ENCODE measurements at regions not wholly inside any gene's neighbourhood (a gene's known extent, or its start where the extent isn't known, plus 50 kb on each side); places are given as distances from the start of the nearest gene placed in this dataset.

- 46% methylated on average over 2 of the region's 2 CpGs for WGBS (ENCODE audit: missing lambda C conversion rate)
- Histone ChIP-seq H3K27ac (no peak overlapping the region), H3K4me3 (no peak overlapping the region), H3K4me1 (no peaks in the 10 kb centered on the region), H3K4me2 (no peak overlapping the region), H3K9me3 (no peaks in the 10 kb centered on the region)
- POLR2A ChIA-PET: no interaction called here
- ATAC-seq (no peak), DNase-seq (ENCODE audit: low read depth in 1 of 2, low spot score in 1 of 2) (no peak), FAIRE-seq (no peak)
- CTCF ChIA-PET: interaction anchor here (1.3 kb wide), 1 partner anchor 21 kb away, joined by 4 read pairs; no protein-coding TSS in a partner anchor
- TF ChIP-seq HES2 (IDR thresholded peaks at IDR 0.05) (no peak), CHD4 (IDR thresholded peaks at IDR 0.05; ENCODE audit: borderline replicate concordance) (no peak), TFCP2L1 (CRISPR knock-in tag; IDR thresholded peaks at IDR 0.05) (no peak), USF2 (IDR thresholded peaks at IDR 0.05) (no peak), EHF (CRISPR knock-in tag; IDR thresholded peaks at IDR 0.05) (no peak), ZSCAN20 (CRISPR knock-in tag; IDR thresholded peaks at IDR 0.05) (no peak), RNF2 (IDR thresholded peaks at IDR 0.05; ENCODE audit: borderline replicate concordance, low read depth) (no peak), FOSL2 (IDR thresholded peaks at IDR 0.05) (no peak), FOSL2 (CRISPR knock-in tag; IDR thresholded peaks at IDR 0.05) (no peak), PHF8 (IDR thresholded peaks at IDR 0.05; ENCODE audit: borderline replicate concordance, low read depth) (no peak), BHLHE40 (IDR thresholded peaks at IDR 0.05; ENCODE audit: low read depth, low read length) (no peak), POLR2A (IDR thresholded peaks at IDR 0.05; ENCODE audit: low read length) (no peak), HEYL (CRISPR knock-in tag; IDR thresholded peaks at IDR 0.05) (no peak), NFE2L2 (conservative IDR thresholded peaks at IDR 0.05; ENCODE audit: low read length) (no peak), SMC3 (IDR thresholded peaks at IDR 0.05) (no peak)
- TF ChIP-seq, protein P1, sequence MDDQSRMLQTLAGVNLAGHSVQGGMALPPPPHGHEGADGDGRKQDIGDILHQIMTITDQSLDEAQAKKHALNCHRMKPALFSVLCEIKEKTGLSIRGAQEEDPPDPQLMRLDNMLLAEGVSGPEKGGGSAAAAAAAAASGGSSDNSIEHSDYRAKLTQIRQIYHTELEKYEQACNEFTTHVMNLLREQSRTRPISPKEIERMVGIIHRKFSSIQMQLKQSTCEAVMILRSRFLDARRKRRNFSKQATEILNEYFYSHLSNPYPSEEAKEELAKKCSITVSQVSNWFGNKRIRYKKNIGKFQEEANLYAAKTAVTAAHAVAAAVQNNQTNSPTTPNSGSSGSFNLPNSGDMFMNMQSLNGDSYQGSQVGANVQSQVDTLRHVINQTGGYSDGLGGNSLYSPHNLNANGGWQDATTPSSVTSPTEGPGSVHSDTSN (IDR thresholded peaks at IDR 0.05): no peak
- TF ChIP-seq, protein P2, sequence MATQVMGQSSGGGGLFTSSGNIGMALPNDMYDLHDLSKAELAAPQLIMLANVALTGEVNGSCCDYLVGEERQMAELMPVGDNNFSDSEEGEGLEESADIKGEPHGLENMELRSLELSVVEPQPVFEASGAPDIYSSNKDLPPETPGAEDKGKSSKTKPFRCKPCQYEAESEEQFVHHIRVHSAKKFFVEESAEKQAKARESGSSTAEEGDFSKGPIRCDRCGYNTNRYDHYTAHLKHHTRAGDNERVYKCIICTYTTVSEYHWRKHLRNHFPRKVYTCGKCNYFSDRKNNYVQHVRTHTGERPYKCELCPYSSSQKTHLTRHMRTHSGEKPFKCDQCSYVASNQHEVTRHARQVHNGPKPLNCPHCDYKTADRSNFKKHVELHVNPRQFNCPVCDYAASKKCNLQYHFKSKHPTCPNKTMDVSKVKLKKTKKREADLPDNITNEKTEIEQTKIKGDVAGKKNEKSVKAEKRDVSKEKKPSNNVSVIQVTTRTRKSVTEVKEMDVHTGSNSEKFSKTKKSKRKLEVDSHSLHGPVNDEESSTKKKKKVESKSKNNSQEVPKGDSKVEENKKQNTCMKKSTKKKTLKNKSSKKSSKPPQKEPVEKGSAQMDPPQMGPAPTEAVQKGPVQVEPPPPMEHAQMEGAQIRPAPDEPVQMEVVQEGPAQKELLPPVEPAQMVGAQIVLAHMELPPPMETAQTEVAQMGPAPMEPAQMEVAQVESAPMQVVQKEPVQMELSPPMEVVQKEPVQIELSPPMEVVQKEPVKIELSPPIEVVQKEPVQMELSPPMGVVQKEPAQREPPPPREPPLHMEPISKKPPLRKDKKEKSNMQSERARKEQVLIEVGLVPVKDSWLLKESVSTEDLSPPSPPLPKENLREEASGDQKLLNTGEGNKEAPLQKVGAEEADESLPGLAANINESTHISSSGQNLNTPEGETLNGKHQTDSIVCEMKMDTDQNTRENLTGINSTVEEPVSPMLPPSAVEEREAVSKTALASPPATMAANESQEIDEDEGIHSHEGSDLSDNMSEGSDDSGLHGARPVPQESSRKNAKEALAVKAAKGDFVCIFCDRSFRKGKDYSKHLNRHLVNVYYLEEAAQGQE (IDR thresholded peaks at IDR 0.05): no peak
These were observed 78.3 kb upstream of the TBC1D5 start for GRCh38 chr3:17820704-17821103.

DNA sequence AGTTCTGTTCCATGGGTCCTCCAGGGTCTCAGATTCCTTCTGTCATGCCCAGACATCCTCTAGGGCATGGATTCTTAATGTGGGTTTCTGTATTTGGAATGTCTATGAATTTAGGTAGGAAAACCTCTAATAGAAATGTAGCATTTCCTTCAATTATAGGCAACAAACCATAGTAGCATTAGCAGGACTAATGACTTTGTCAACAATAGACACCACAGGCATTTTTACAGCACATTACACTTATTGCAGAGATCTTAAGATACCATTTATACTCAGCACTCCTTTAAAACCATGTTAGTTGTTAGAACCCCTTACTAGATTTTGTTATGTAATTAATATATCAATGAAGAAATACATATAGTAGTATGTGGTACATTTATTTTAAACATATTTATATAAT is 77.8 kb upstream of the TBC1D5 start:
- no peak overlapping the region for H3K4me3 ChIP-seq
- H3K4me1 ChIP-seq: no peaks in the 10 kb centered on the region
- H3K27ac ChIP-seq: no peak overlapping the region
- ChIA-PET CTCF (interaction anchor here (1.3 kb wide), 1 partner anchor 21 kb away, joined by 4 read pairs; no protein-coding TSS in a partner anchor), POLR2A (no interaction called here)
- no peak for DNase-seq (ENCODE audit: low read depth in 1 of 2, low spot score in 1 of 2)
- H3K9me3 ChIP-seq: no peaks in the 10 kb centered on the region
- H3K4me2 ChIP-seq: no peak overlapping the region
- no peak for ATAC-seq
- no peak for FAIRE-seq
- TF ChIP-seq BCL3 (IDR thresholded peaks at IDR 0.05) (no peak), SREBF2 (IDR thresholded peaks at IDR 0.05) (no peak), ZFP36 (IDR thresholded peaks at IDR 0.05; ENCODE audit: borderline replicate concordance, partially characterized antibody) (no peak), E2F6 (IDR thresholded peaks at IDR 0.05; ENCODE audit: borderline replicate concordance, low read depth) (no peak), EHF (CRISPR knock-in tag; IDR thresholded peaks at IDR 0.05) (no peak), POLR2AphosphoS2 (conservative IDR thresholded peaks at IDR 0.05; ENCODE audit: low read length) (no peak), CHD2 (IDR thresholded peaks at IDR 0.05; ENCODE audit: low read length, partially characterized antibody) (no peak), MAX (IDR thresholded peaks at IDR 0.05) (no peak), HOXA7 (CRISPR knock-in tag; IDR thresholded peaks at IDR 0.05) (no peak), EHMT2 (IDR thresholded peaks at IDR 0.05; ENCODE audit: low read depth) (no peak), USF2 (IDR thresholded peaks at IDR 0.05) (no peak), JUNB (IDR thresholded peaks at IDR 0.05) (no peak)
- TF ChIP-seq, protein P2 (IDR thresholded peaks at IDR 0.05): no peak

Measured in A549 (cell line).